ENCODE measurements at regions not wholly inside any gene's neighbourhood (a gene's known extent, or its start where the extent isn't known, plus 50 kb on each side); places are given as distances from the start of the nearest gene placed in this dataset.

- Histone ChIP-seq H3K4me3 (ENCODE audit: insufficient read length, low read depth) (no peak overlapping the region), H3K4me1 (ENCODE audit: insufficient read depth, insufficient read length) (no peaks in the 10 kb centered on the region), H3K36me3 (ENCODE audit: insufficient read depth, insufficient read length, low read length) (no peaks in the 10 kb centered on the region), H3K9ac (ENCODE audit: insufficient read length, low read depth) (no peak overlapping the region), H3K27me3 (ENCODE audit: insufficient read depth, insufficient read length) (no peaks in the 10 kb centered on the region), H3K9me3 (ENCODE audit: insufficient read depth, low read length) (peaks cover 13% of the 10 kb centered on the region; the same call in 1 of the 2 replicates)
- no peak for DNase-seq (ENCODE audit: low read depth, low spot score)
- TF ChIP-seq SUZ12 (IDR thresholded peaks at IDR 0.05; ENCODE audit: extremely low read depth, insufficient read depth, insufficient read length), result no peak
- TF ChIP-seq ZNF274 (IDR thresholded peaks at IDR 0.05; ENCODE audit: low read depth, low read length), result no peak
- no peak for TF ChIP-seq YY1 (IDR thresholded peaks at IDR 0.05; ENCODE audit: insufficient read depth, insufficient read length)
These were observed 235.4 kb downstream of the TXNL1 start for GRCh38 chr18:56402872-56403516.

- H3K36me3 ChIP-seq (ENCODE audit: insufficient read depth, insufficient read length, low read length), result no peaks in the 10 kb centered on the region
- no peak for DNase-seq (ENCODE audit: low read depth, low spot score)
- TF ChIP-seq YY1 (IDR thresholded peaks at IDR 0.05; ENCODE audit: insufficient read depth, insufficient read length) (no peak), ZNF274 (IDR thresholded peaks at IDR 0.05; ENCODE audit: low read depth, low read length) (no peak), SUZ12 (IDR thresholded peaks at IDR 0.05; ENCODE audit: extremely low read depth, insufficient read depth, insufficient read length) (no peak)
- H3K9ac ChIP-seq (ENCODE audit: insufficient read length, low read depth), result no peak overlapping the region
- H3K27me3 ChIP-seq (ENCODE audit: insufficient read depth, insufficient read length), result no peaks in the 10 kb centered on the region
- no peaks in the 10 kb centered on the region for H3K4me1 ChIP-seq (ENCODE audit: insufficient read depth, insufficient read length)
- H3K4me3 ChIP-seq (ENCODE audit: insufficient read length, low read depth), result no peak overlapping the region
- no peaks in the 10 kb centered on the region for H3K9me3 ChIP-seq (ENCODE audit: insufficient read depth, low read length)
These were observed 244.5 kb downstream of the TXNL1 start for GRCh38 chr18:56393870-56394269.

- Histone ChIP-seq H3K27me3 (ENCODE audit: insufficient read depth, insufficient read length) (no peaks in the 10 kb centered on the region), H3K4me3 (ENCODE audit: insufficient read length, low read depth) (no peak overlapping the region), H3K9ac (ENCODE audit: insufficient read length, low read depth) (no peak overlapping the region), H3K4me1 (ENCODE audit: insufficient read depth, insufficient read length) (no peaks in the 10 kb centered on the region), H3K36me3 (ENCODE audit: insufficient read depth, insufficient read length, low read length) (no peaks in the 10 kb centered on the region), H3K9me3 (ENCODE audit: insufficient read depth, low read length) (no peaks in the 10 kb centered on the region)
- TF ChIP-seq ZNF274 (IDR thresholded peaks at IDR 0.05; ENCODE audit: low read depth, low read length) (no peak), SUZ12 (IDR thresholded peaks at IDR 0.05; ENCODE audit: extremely low read depth, insufficient read depth, insufficient read length) (no peak), YY1 (IDR thresholded peaks at IDR 0.05; ENCODE audit: insufficient read depth, insufficient read length) (no peak)
- DNase-seq (ENCODE audit: low read depth, low spot score), result no peak
These were observed 246.3 kb downstream of the TXNL1 start for GRCh38 chr18:56391931-56392590.

GRCh38 chr18:56390626-56391025 is 247.8 kb downstream of the TXNL1 start:
- Histone ChIP-seq H3K9me3 (ENCODE audit: insufficient read depth, low read length) (no peaks in the 10 kb centered on the region), H3K4me3 (ENCODE audit: insufficient read length, low read depth) (no peak overlapping the region), H3K4me1 (ENCODE audit: insufficient read depth, insufficient read length) (no peaks in the 10 kb centered on the region), H3K36me3 (ENCODE audit: insufficient read depth, insufficient read length, low read length) (no peaks in the 10 kb centered on the region), H3K27me3 (ENCODE audit: insufficient read depth, insufficient read length) (no peaks in the 10 kb centered on the region), H3K9ac (ENCODE audit: insufficient read length, low read depth) (no peak overlapping the region)
- TF ChIP-seq ZNF274 (IDR thresholded peaks at IDR 0.05; ENCODE audit: low read depth, low read length) (no peak), SUZ12 (IDR thresholded peaks at IDR 0.05; ENCODE audit: extremely low read depth, insufficient read depth, insufficient read length) (no peak), YY1 (IDR thresholded peaks at IDR 0.05; ENCODE audit: insufficient read depth, insufficient read length) (no peak)
- DNase-seq (ENCODE audit: low read depth, low spot score), result no peak

- TF ChIP-seq SUZ12 (IDR thresholded peaks at IDR 0.05; ENCODE audit: extremely low read depth, insufficient read depth, insufficient read length), result no peak
- no peak for TF ChIP-seq ZNF274 (IDR thresholded peaks at IDR 0.05; ENCODE audit: low read depth, low read length)
- TF ChIP-seq YY1 (IDR thresholded peaks at IDR 0.05; ENCODE audit: insufficient read depth, insufficient read length), result no peak
- H3K4me3 ChIP-seq (ENCODE audit: insufficient read length, low read depth), result no peak overlapping the region
- no peak for DNase-seq (ENCODE audit: low read depth, low spot score)
- no peaks in the 10 kb centered on the region for H3K27me3 ChIP-seq (ENCODE audit: insufficient read depth, insufficient read length)
- H3K36me3 ChIP-seq (ENCODE audit: insufficient read depth, insufficient read length, low read length), result no peaks in the 10 kb centered on the region
- no peaks in the 10 kb centered on the region for H3K4me1 ChIP-seq (ENCODE audit: insufficient read depth, insufficient read length)
- H3K9me3 ChIP-seq (ENCODE audit: insufficient read depth, low read length), result no peaks in the 10 kb centered on the region
- H3K9ac ChIP-seq (ENCODE audit: insufficient read length, low read depth), result no peak overlapping the region
These were observed 249.2 kb downstream of the TXNL1 start for GRCh38 chr18:56389190-56389589.

- no peaks in the 10 kb centered on the region for H3K36me3 ChIP-seq (ENCODE audit: insufficient read depth, insufficient read length, low read length)
- DNase-seq (ENCODE audit: low read depth, low spot score), result no peak
- H3K27me3 ChIP-seq (ENCODE audit: insufficient read depth, insufficient read length), result no peaks in the 10 kb centered on the region
- H3K9ac ChIP-seq (ENCODE audit: insufficient read length, low read depth), result no peak overlapping the region
- no peaks in the 10 kb centered on the region for H3K4me1 ChIP-seq (ENCODE audit: insufficient read depth, insufficient read length)
- TF ChIP-seq ZNF274 (IDR thresholded peaks at IDR 0.05; ENCODE audit: low read depth, low read length) (no peak), SUZ12 (IDR thresholded peaks at IDR 0.05; ENCODE audit: extremely low read depth, insufficient read depth, insufficient read length) (no peak), YY1 (IDR thresholded peaks at IDR 0.05; ENCODE audit: insufficient read depth, insufficient read length) (no peak)
- no peaks in the 10 kb centered on the region for H3K9me3 ChIP-seq (ENCODE audit: insufficient read depth, low read length)
- no peak overlapping the region for H3K4me3 ChIP-seq (ENCODE audit: insufficient read length, low read depth)
These were observed 249.8 kb downstream of the TXNL1 start for GRCh38 chr18:56388571-56388970.

GRCh38 chr18:56386856-56387255 is 251.5 kb downstream of the TXNL1 start:
- Histone ChIP-seq H3K27me3 (ENCODE audit: insufficient read depth, insufficient read length) (no peaks in the 10 kb centered on the region), H3K9ac (ENCODE audit: insufficient read length, low read depth) (no peak overlapping the region), H3K9me3 (ENCODE audit: insufficient read depth, low read length) (no peaks in the 10 kb centered on the region), H3K36me3 (ENCODE audit: insufficient read depth, insufficient read length, low read length) (no peaks in the 10 kb centered on the region), H3K4me1 (ENCODE audit: insufficient read depth, insufficient read length) (no peaks in the 10 kb centered on the region), H3K4me3 (ENCODE audit: insufficient read length, low read depth) (no peak overlapping the region)
- TF ChIP-seq YY1 (IDR thresholded peaks at IDR 0.05; ENCODE audit: insufficient read depth, insufficient read length), result no peak
- TF ChIP-seq ZNF274 (IDR thresholded peaks at IDR 0.05; ENCODE audit: low read depth, low read length), result no peak
- TF ChIP-seq SUZ12 (IDR thresholded peaks at IDR 0.05; ENCODE audit: extremely low read depth, insufficient read depth, insufficient read length), result no peak
- DNase-seq (ENCODE audit: low read depth, low spot score), result no peak
